ENCODE measurements at regions not wholly inside any gene's neighbourhood (a gene's known extent, or its start where the extent isn't known, plus 50 kb on each side); places are given as distances from the start of the nearest gene placed in this dataset.

- H3K23me2 ChIP-seq (ENCODE audit: insufficient read length, low read depth, low read length, poor library complexity, severe bottlenecking): no peaks in the 10 kb centered on the region
- no peak overlapping the region for H2BK12ac ChIP-seq (ENCODE audit: insufficient read length, low read depth, low read length)
- no peak overlapping the region for H3K9ac ChIP-seq (ENCODE audit: extremely low read depth, insufficient read length, low read length)
- H3K79me2 ChIP-seq (ENCODE audit: insufficient read depth, low read length): no peaks in the 10 kb centered on the region
- no peak overlapping the region for H2BK5ac ChIP-seq (ENCODE audit: insufficient read length, low read length)
- no peak for TF ChIP-seq CTCF (conservative IDR thresholded peaks at IDR 0.05)
- no peak overlapping the region for H4K91ac ChIP-seq (ENCODE audit: insufficient read length, low read depth, low read length)
- H3K4me2 ChIP-seq (ENCODE audit: insufficient read depth, insufficient read length, low read length): no peak overlapping the region
- H4K8ac ChIP-seq (replicated peaks; ENCODE audit: insufficient read length, low read depth, low read length): no peak overlapping the region
- Mint-ChIP-seq H3K36me3 (ENCODE audit: insufficient read depth in 1 of 3, low read depth in 3 of 3) (peaks cover 8 to 23% (median 22%) of the 10 kb centered on the region in 3 experiments), H3K27ac (no peak overlapping the region), H3K27me3 (ENCODE audit: low read depth) (no peaks in the 10 kb centered on the region; the same call in 1 of the 2 replicates), H3K4me1 (no peaks in the 10 kb centered on the region), H3K9me3 (peaks cover 33 to 43% of the 10 kb centered on the region in 2 experiments), H3K4me3 (no peak overlapping the region)
- no peaks in the 10 kb centered on the region for H3K27me3 ChIP-seq (ENCODE audit: insufficient read depth, low read length)
- no peak overlapping the region for H3K56ac ChIP-seq (ENCODE audit: insufficient read length, low read depth, low read length)
- H3K23ac ChIP-seq (ENCODE audit: insufficient read length, low read depth, low read length): no peak overlapping the region
- H3K14ac ChIP-seq (ENCODE audit: insufficient read depth, low read length): no peak overlapping the region
- no peak overlapping the region for H2AFZ ChIP-seq (ENCODE audit: low read length)
- peaks cover 11% of the 10 kb centered on the region for H3K9me3 ChIP-seq (ENCODE audit: control insufficient read depth, low read depth, low read length)
- no peak overlapping the region for H3K4ac ChIP-seq (ENCODE audit: low read depth, low read length)
- no peak overlapping the region for H3T11ph ChIP-seq (ENCODE audit: low read length)
- no CpG with 5 or more reads among the region's 2 CpGs for WGBS (ENCODE audit: extremely low coverage, insufficient read length, low lambda C conversion rate)
- no peak overlapping the region for H2BK20ac ChIP-seq (ENCODE audit: low read depth, low read length, poor library complexity, severe bottlenecking)
- no peak overlapping the region for H3K18ac ChIP-seq (ENCODE audit: insufficient read length, low read depth, low read length)
- no peak overlapping the region for H4K5ac ChIP-seq (ENCODE audit: insufficient read length, low read depth, low read length)
- no peaks in the 10 kb centered on the region for H4K20me1 ChIP-seq (ENCODE audit: control insufficient read depth, insufficient read depth, insufficient read length)
- H2AK5ac ChIP-seq (ENCODE audit: insufficient read length, low read length): no peak overlapping the region
- no peak for DNase-seq
- no peak overlapping the region for H3K27ac ChIP-seq (ENCODE audit: insufficient read length, low read depth, low read length)
- no peaks in the 10 kb centered on the region for H3K4me1 ChIP-seq (ENCODE audit: insufficient read depth, low read length)
- H2BK120ac ChIP-seq (ENCODE audit: low read depth, low read length, poor library complexity, severe bottlenecking): no peak overlapping the region
- H3K79me1 ChIP-seq (ENCODE audit: insufficient read depth, low read depth, low read length, poor library complexity, severe bottlenecking): no peaks in the 10 kb centered on the region
- no peak overlapping the region for H2BK15ac ChIP-seq (ENCODE audit: low read depth, low read length)
Observed at GRCh38 chr6:91970700-91971099, 1383.8 kb upstream of the MAP3K7 start.

Measured in H9 (cell line).